A549 (cell line): ENCODE measurements at regions not wholly inside any gene's neighbourhood (a gene's known extent, or its start where the extent isn't known, plus 50 kb on each side); places are given as distances from the start of the nearest gene placed in this dataset.
"Not testable (repeated sequence)": the region's sequence is repeated elsewhere in the genome, so short reads cannot be mapped to it uniquely, and the experiment has no call there.

Experiments used
- ATAC-seq, 2 experiments: fragments of 200-7000 bp in 1 of 2; fragments of >200 bp in 1 of 2; cut with Nextera tagmentation in 1 of 2; cut with Tn5 transposase in 1 of 2; 3 replicates each; pipeline versions ENCODE4 v1.8.0 to v1.9.1; 2018 to 2020; ENCODE audit warnings: mild to moderate bottlenecking in 1 of 2, moderate library complexity in 1 of 2
- CTCF ChIA-PET: fragments of 300-600 bp; sonication (Branson Sonifier 250); formaldehyde crosslinking; extraction: SDS; loops from one replicate; lab custom pipeline; 2021; ENCODE audit warnings: antibody characterized with exemption, inconsistent platforms; lab: Yijun Ruan, JAX
- POLR2A ChIA-PET: fragments of 350-600 bp; formaldehyde crosslinking; extraction: SDS; loops from one replicate; lab custom pipeline; 2021; ENCODE audit warnings: antibody characterized with exemption, inconsistent platforms; lab: Yijun Ruan, JAX
- DNase-seq, 2 experiments: peaks; one replicate each; pipeline versions ENCODE4 v3.0.0 to v3.0.0-alpha.2; 2011 to 2016; ENCODE audit warnings: low read depth in 1 of 2, low spot score in 1 of 2
- FAIRE-seq: peaks from 2 replicates; lab custom pipeline; 2011; peaks lifted over from hg19 to GRCh38; lab: Jason Lieb, UNC
- H3K27ac ChIP-seq, 2 experiments: fragments of >200 bp; sonication (Bioruptor Twin); formaldehyde crosslinking; 3 replicates each; pipeline ENCODE4 v1.5.1; 2016 to 2017
- H3K4me1 ChIP-seq: fragments of >200 bp; sonication (Bioruptor Twin); formaldehyde crosslinking; 3 replicates; pipeline ENCODE4 v1.6.1; 2016
- H3K4me2 ChIP-seq: fragments of >200 bp; sonication (Bioruptor Twin); formaldehyde crosslinking; 3 replicates; pipeline ENCODE4 v1.6.1; 2016
- H3K4me3 ChIP-seq: fragments of >200 bp; sonication (Bioruptor Twin); formaldehyde crosslinking; 3 replicates; pipeline ENCODE4 v1.5.1; 2016
- H3K9me3 ChIP-seq: fragments of >200 bp; sonication (Bioruptor Twin); formaldehyde crosslinking; 3 replicates; pipeline ENCODE4 v1.6.1; 2016
- E2F6 ChIP-seq: IDR thresholded peaks from 2 replicates; pipeline ENCODE4 v1.6.1; 2012; ENCODE audit warnings: low read depth, borderline replicate concordance
- ESRRA ChIP-seq: fragments of 150-350 bp; IDR thresholded peaks from 2 replicates; pipeline ENCODE4 v1.6.1; 2014; ENCODE audit warnings: mild to moderate bottlenecking, low read length, borderline replicate concordance
- FOSB ChIP-seq: fragments of 250-450 bp; sonication (Bioruptor Pico); IDR thresholded peaks from 2 replicates; pipeline ENCODE4 v1.5.0; 2020; ENCODE audit warnings: mild to moderate bottlenecking, moderate library complexity
- FOXS1 ChIP-seq: fragments of 250-450 bp; sonication (Bioruptor Pico); IDR thresholded peaks from 2 replicates; pipeline ENCODE4 v1.5.0; 2020; ENCODE audit warnings: mild to moderate bottlenecking, moderate library complexity
- GATA3 ChIP-seq: IDR thresholded peaks from 2 replicates; pipeline ENCODE4 v1.6.1; 2012; ENCODE audit warnings: borderline replicate concordance
- HOXA7 ChIP-seq: fragments of 250-450 bp; sonication (Bioruptor Pico); IDR thresholded peaks from 2 replicates; pipeline ENCODE4 v1.5.0; 2020; ENCODE audit warnings: mild to moderate bottlenecking, moderate library complexity
- HOXB5 ChIP-seq: fragments of 250-450 bp; sonication (Bioruptor Pico); IDR thresholded peaks from 2 replicates; pipeline ENCODE4 v1.5.0; 2020; ENCODE audit warnings: mild to moderate bottlenecking, moderate library complexity
- KDM1A ChIP-seq: fragments of 200-600 bp; sonication (generic); IDR thresholded peaks from 2 replicates; pipeline ENCODE4 v1.6.1; 2016; ENCODE audit warnings: low read depth, mild to moderate bottlenecking
- MAX ChIP-seq: IDR thresholded peaks from 2 replicates; pipeline ENCODE4 v1.6.1; 2012
- PBX3 ChIP-seq: IDR thresholded peaks from 2 replicates; pipeline ENCODE4 v1.6.1; 2012
- RAD21 ChIP-seq, 2 experiments: fragments of >200 bp in 1 of 2; sonication (Bioruptor Twin) in 1 of 2; formaldehyde crosslinking in 1 of 2; IDR thresholded peaks in 1 of 2; conservative IDR thresholded peaks in 1 of 2; 2 replicates in 1 of 2; 3 replicates in 1 of 2; pipeline ENCODE4 v1.6.1; 2012 to 2018; ENCODE audit warnings: inconsistent platforms in 1 of 2
- REST ChIP-seq: fragments of 200-600 bp; sonication (generic); IDR thresholded peaks from 2 replicates; pipeline ENCODE4 v1.6.1; 2016; ENCODE audit warnings: antibody characterized with exemption, mild to moderate bottlenecking, moderate library complexity
- RNF2 ChIP-seq: fragments of 200-600 bp; sonication (generic); IDR thresholded peaks from 2 replicates; pipeline ENCODE4 v1.6.1; 2016; ENCODE audit warnings: low read depth, mild to moderate bottlenecking, antibody characterized with exemption, moderate library complexity, borderline replicate concordance
- USF2 ChIP-seq: fragments of 450-650 bp; IDR thresholded peaks from 2 replicates; pipeline ENCODE4 v1.6.1; 2014; ENCODE audit warnings: antibody characterized with exemption
- ZC3H11A ChIP-seq: fragments of 450-650 bp; IDR thresholded peaks from 2 replicates; pipeline ENCODE4 v1.6.1; 2014; ENCODE audit warnings: antibody characterized with exemption, mild to moderate bottlenecking
- WGBS: methylation state at CpG from one replicate; pipeline ENCODE4 v1.1.6; 2017; ENCODE audit errors: missing lambda C conversion rate; 5-methylcytosine and 5-hydroxymethylcytosine counted together

GRCh38 chr18:37836071-37836970 is 270.7 kb upstream of the CELF4 start:
- ATAC-seq (no peak), FAIRE-seq (no peak), DNase-seq (no peak)
- H3K4me2 ChIP-seq = no peak overlapping the region
- no peaks in the 10 kb centered on the region for H3K9me3 ChIP-seq
- H3K4me1 ChIP-seq = no peaks in the 10 kb centered on the region
- no peak overlapping the region for H3K4me3 ChIP-seq
- POLR2A ChIA-PET = no interaction called here
- TF ChIP-seq USF2 (no peak), PBX3 (no peak), E2F6 (no peak), GATA3 (no peak), FOSB (CRISPR knock-in tag) (no peak)
- H3K27ac ChIP-seq = no peak overlapping the region
- CTCF ChIA-PET = no interaction called here
- 0% methylated on average over 1 of the region's 1 CpG for WGBS

GRCh38 chr18:37832010-37832695 is 266.6 kb upstream of the CELF4 start:
- H3K4me2 ChIP-seq, H3K9me3 ChIP-seq, H3K27ac ChIP-seq, H3K4me3 ChIP-seq, POLR2A ChIA-PET, ATAC-seq, H3K4me1 ChIP-seq, CTCF ChIA-PET, FAIRE-seq, DNase-seq: not testable (repeated sequence)
- WGBS = 0% methylated on average over 1 of the region's 15 CpGs

GRCh38 chr18:37812961-37813360 is 247.4 kb upstream of the CELF4 start:
- TF ChIP-seq ZC3H11A (no peak), HOXB5 (CRISPR knock-in tag) (no peak), KDM1A (no peak), REST (no peak), MAX (no peak), RNF2 (no peak), FOXS1 (CRISPR knock-in tag) (no peak), RAD21 (conservative IDR thresholded peaks at IDR 0.05 in 1 of 2, IDR thresholded peaks at IDR 0.05 in 1 of 2) (no peak), ESRRA (no peak), HOXA7 (CRISPR knock-in tag) (no peak)
- DNase-seq (no peak), FAIRE-seq (no peak), ATAC-seq (no peak)
- no peak overlapping the region for H3K4me2 ChIP-seq
- no peaks in the 10 kb centered on the region for H3K4me1 ChIP-seq
- ChIA-PET POLR2A (no interaction called here), CTCF (no interaction called here)
- no peaks in the 10 kb centered on the region for H3K9me3 ChIP-seq
- no peak overlapping the region for H3K27ac ChIP-seq
- WGBS = 3% methylated on average over 3 of the region's 3 CpGs
- no peak overlapping the region for H3K4me3 ChIP-seq
